IPS-18a (cell line): ENCODE measurements at regions not wholly inside any gene's neighbourhood (a gene's known extent, or its start where the extent isn't known, plus 50 kb on each side); places are given as distances from the start of the nearest gene placed in this dataset.

Experiments used
- H3K27ac ChIP-seq: one replicate; pipeline ENCODE4 v1.5.1; 2013; ENCODE audit warnings: low read length
- H3K27me3 ChIP-seq: one replicate; pipeline ENCODE4 v1.6.1; 2013; ENCODE audit warnings: mild to moderate bottlenecking, low read length; ENCODE audit not compliant: control insufficient read depth, insufficient read depth
- H3K36me3 ChIP-seq: one replicate; pipeline ENCODE4 v1.6.1; 2013; ENCODE audit warnings: low read depth, low read length; ENCODE audit not compliant: control insufficient read depth
- H3K4me1 ChIP-seq: one replicate; pipeline ENCODE4 v1.6.1; 2013; ENCODE audit warnings: low read depth, low read length; ENCODE audit not compliant: control insufficient read depth
- H3K4me3 ChIP-seq: one replicate; pipeline ENCODE4 v1.5.1; 2013; ENCODE audit warnings: low read length
- H3K9ac ChIP-seq: one replicate; pipeline ENCODE4 v1.6.1; 2013; ENCODE audit warnings: mild to moderate bottlenecking, low read length, moderate library complexity
- H3K9me3 ChIP-seq: one replicate; pipeline ENCODE4 v1.6.1; 2013; ENCODE audit warnings: low read depth, low read length; ENCODE audit not compliant: control insufficient read depth

- H3K9ac ChIP-seq = no peak overlapping the region
- H3K4me3 ChIP-seq = no peak overlapping the region
- no peaks in the 10 kb centered on the region for H3K4me1 ChIP-seq
- no peaks in the 10 kb centered on the region for H3K36me3 ChIP-seq
- H3K9me3 ChIP-seq = no peaks in the 10 kb centered on the region
- H3K27ac ChIP-seq = no peak overlapping the region
- no peaks in the 10 kb centered on the region for H3K27me3 ChIP-seq
Observed at GRCh38 chr4:11301075-11301660, 127.5 kb downstream of the HS3ST1 start.

- H3K9me3 ChIP-seq = no peaks in the 10 kb centered on the region
- H3K36me3 ChIP-seq = no peaks in the 10 kb centered on the region
- no peak overlapping the region for H3K27ac ChIP-seq
- H3K9ac ChIP-seq = no peak overlapping the region
- H3K4me1 ChIP-seq = no peaks in the 10 kb centered on the region
- H3K4me3 ChIP-seq = no peak overlapping the region
- no peaks in the 10 kb centered on the region for H3K27me3 ChIP-seq
Observed at GRCh38 chr4:11299836-11300235, 128.9 kb downstream of the HS3ST1 start.

- H3K4me1 ChIP-seq = no peaks in the 10 kb centered on the region
- H3K36me3 ChIP-seq = no peaks in the 10 kb centered on the region
- H3K9me3 ChIP-seq = no peaks in the 10 kb centered on the region
- no peaks in the 10 kb centered on the region for H3K27me3 ChIP-seq
- no peak overlapping the region for H3K4me3 ChIP-seq
- no peak overlapping the region for H3K9ac ChIP-seq
- no peak overlapping the region for H3K27ac ChIP-seq
Observed at GRCh38 chr4:11299016-11299415, 129.7 kb downstream of the HS3ST1 start.

GRCh38 chr4:11298451-11298850 is 130.2 kb downstream of the HS3ST1 start:
- Histone ChIP-seq H3K4me1 (no peaks in the 10 kb centered on the region), H3K27me3 (no peaks in the 10 kb centered on the region), H3K36me3 (no peaks in the 10 kb centered on the region), H3K4me3 (no peak overlapping the region), H3K9me3 (no peaks in the 10 kb centered on the region), H3K27ac (no peak overlapping the region), H3K9ac (no peak overlapping the region)

- Histone ChIP-seq H3K27ac (no peak overlapping the region), H3K9me3 (no peaks in the 10 kb centered on the region), H3K9ac (no peak overlapping the region), H3K36me3 (no peaks in the 10 kb centered on the region), H3K27me3 (no peaks in the 10 kb centered on the region), H3K4me1 (no peaks in the 10 kb centered on the region), H3K4me3 (no peak overlapping the region)
Observed at GRCh38 chr4:11297627-11298026, 131.1 kb downstream of the HS3ST1 start.

- H3K9ac ChIP-seq = no peak overlapping the region
- H3K4me3 ChIP-seq = no peak overlapping the region
- H3K36me3 ChIP-seq = no peaks in the 10 kb centered on the region
- H3K27me3 ChIP-seq = no peaks in the 10 kb centered on the region
- no peaks in the 10 kb centered on the region for H3K4me1 ChIP-seq
- H3K27ac ChIP-seq = no peak overlapping the region
- H3K9me3 ChIP-seq = no peaks in the 10 kb centered on the region
Observed at GRCh38 chr4:11297201-11297600, 131.5 kb downstream of the HS3ST1 start.

- Histone ChIP-seq H3K4me3 (no peak overlapping the region), H3K9me3 (no peaks in the 10 kb centered on the region), H3K27ac (no peak overlapping the region), H3K27me3 (no peaks in the 10 kb centered on the region), H3K4me1 (no peaks in the 10 kb centered on the region), H3K36me3 (no peaks in the 10 kb centered on the region), H3K9ac (no peak overlapping the region)
Observed at GRCh38 chr4:11293866-11294265, 134.8 kb downstream of the HS3ST1 start.

- Histone ChIP-seq H3K9ac (no peak overlapping the region), H3K9me3 (peaks cover 7% of the 10 kb centered on the region), H3K4me3 (no peak overlapping the region), H3K27ac (no peak overlapping the region), H3K4me1 (no peaks in the 10 kb centered on the region), H3K27me3 (no peaks in the 10 kb centered on the region), H3K36me3 (no peaks in the 10 kb centered on the region)
Observed at GRCh38 chr4:11287055-11287454, 141.6 kb downstream of the HS3ST1 start.

GRCh38 chr4:11286533-11286932 is 142.2 kb downstream of the HS3ST1 start:
- Histone ChIP-seq H3K27ac (no peak overlapping the region), H3K9ac (no peak overlapping the region), H3K4me1 (no peaks in the 10 kb centered on the region), H3K36me3 (no peaks in the 10 kb centered on the region), H3K9me3 (peaks cover 7% of the 10 kb centered on the region), H3K4me3 (no peak overlapping the region), H3K27me3 (no peaks in the 10 kb centered on the region)

- Histone ChIP-seq H3K36me3 (no peaks in the 10 kb centered on the region), H3K9me3 (peaks cover 7% of the 10 kb centered on the region), H3K4me1 (no peaks in the 10 kb centered on the region), H3K9ac (no peak overlapping the region), H3K4me3 (no peak overlapping the region), H3K27ac (no peak overlapping the region), H3K27me3 (no peaks in the 10 kb centered on the region)
Observed at GRCh38 chr4:11281720-11282119, 147.0 kb downstream of the HS3ST1 start.

GRCh38 chr4:11271263-11271662 is 157.4 kb downstream of the HS3ST1 start:
- no peak overlapping the region for H3K27ac ChIP-seq
- no peaks in the 10 kb centered on the region for H3K9me3 ChIP-seq
- H3K9ac ChIP-seq = no peak overlapping the region
- H3K27me3 ChIP-seq = no peaks in the 10 kb centered on the region
- no peaks in the 10 kb centered on the region for H3K4me1 ChIP-seq
- H3K36me3 ChIP-seq = no peaks in the 10 kb centered on the region
- no peak overlapping the region for H3K4me3 ChIP-seq

- H3K9me3 ChIP-seq = no peaks in the 10 kb centered on the region
- no peak overlapping the region for H3K9ac ChIP-seq
- no peaks in the 10 kb centered on the region for H3K36me3 ChIP-seq
- peaks cover 12% of the 10 kb centered on the region for H3K4me1 ChIP-seq
- H3K27me3 ChIP-seq = no peaks in the 10 kb centered on the region
- no peak overlapping the region for H3K4me3 ChIP-seq
- no peak overlapping the region for H3K27ac ChIP-seq
Observed at GRCh38 chr4:11268149-11268548, 160.5 kb downstream of the HS3ST1 start.
